Pancreas (tissue), 10 donors: ENCODE measurements at regions not wholly inside any gene's neighbourhood (a gene's known extent, or its start where the extent isn't known, plus 50 kb on each side); places are given as distances from the start of the nearest gene placed in this dataset.

Experiments
- ATAC-seq, 4 donors: fragments of 200-7000 bp; cut with Tn5 transposase; one replicate each; pipeline versions ENCODE4 v1.8.0 to v1.9.1; 2020; ENCODE audit warnings: mild to moderate bottlenecking in 4 of 4, moderate library complexity in 4 of 4
- DNase-seq, 6 donors: peaks; one replicate each; pipeline ENCODE4 v3.0.0-alpha.2; 2020
- FAIRE-seq: peaks from 2 replicates; lab custom pipeline; 2012; peaks lifted over from hg19 to GRCh38; lab: Jason Lieb, UNC
- H3K27ac ChIP-seq, 4 donors: fragments of 200-600 bp; sonication (generic); 1 replicate in 3 of 4; 2 replicates in 1 of 4; pipeline versions ENCODE4 v1.5.0 to v1.8.0; 2020
- H3K27me3 ChIP-seq, 4 donors: fragments of 200-600 bp; one replicate each; pipeline ENCODE4 v1.8.0; 2021
- H3K36me3 ChIP-seq, 3 donors: fragments of 200-600 bp; sonication (generic) in 1 of 3; one replicate each; pipeline versions ENCODE4 v1.5.0 to v1.8.0; 2020 to 2021
- H3K4me1 ChIP-seq, 3 donors: fragments of 200-600 bp; one replicate each; pipeline ENCODE4 v1.8.0; 2021
- H3K4me3 ChIP-seq, 4 donors: fragments of 200-600 bp; sonication (generic) in 2 of 4; one replicate each; pipeline versions ENCODE4 v1.5.0 to v1.8.0; 2020 to 2021
- H3K9me3 ChIP-seq, 4 donors: fragments of 200-600 bp; one replicate each; pipeline ENCODE4 v1.8.0; 2021
- WGBS, 2 donors: extraction: QIAGEN DNeasy Blood & Tissue Kit; methylation state at CpG; one replicate each; pipeline ENCODE4 v1.1.7; 2013; 5-methylcytosine and 5-hydroxymethylcytosine counted together
- intact Hi-C, 3 donors: fragments of 100-400 bp; cut with DNase I; formaldehyde crosslinking; loops; one replicate each; pipeline versions ENCODE4 v1.11.1 to v1.14.2; 2022
- TF ChIP-seq, protein P1 (sequence below), 4 donors: fragments of 200-600 bp; sonication (generic) in 3 of 4; IDR thresholded peaks; one replicate each; pipeline versions ENCODE4 v1.5.0 to v1.8.0; 2021; ENCODE audit warnings: antibody characterized with exemption in 4 of 4
- donor health status: healthy with polysubstance abuse.
- donor health status: DM: no; HTN: no; CAD: no; lungs with moderate emphysema.
- donor health status: DM: no; HTN: no; CAD: no.
- donor health status: control.
- donor health status: control.
- donor health status: Bipolar disorder and iron deficiency.
- donor health status: DM: yes; HTN: yes; CAD: no.
- donor health status: DM: no; HTN: no; CAD: no.
- donor health status: DM: no; HTN: no; CAD: no.
- donor health status: DM: yes; HTN: yes; CAD: no.

DNA sequence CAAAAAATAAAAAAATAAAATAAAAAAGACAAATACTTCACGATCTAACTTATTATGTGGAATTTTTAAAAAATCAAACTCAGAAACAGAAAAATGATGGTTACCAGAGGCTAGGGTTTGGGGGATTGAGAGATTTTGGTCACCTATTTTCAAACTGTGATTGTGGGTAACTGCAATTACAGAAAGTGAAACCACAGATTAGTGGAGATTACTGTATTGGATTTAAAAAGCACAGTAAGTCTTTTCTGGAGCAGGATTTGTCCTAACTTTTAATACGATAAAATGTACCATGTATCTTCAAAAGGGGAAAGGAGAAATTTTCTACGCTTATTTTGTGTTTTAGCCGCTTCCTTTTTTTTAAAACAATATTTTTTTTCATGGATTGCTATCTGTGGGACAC is 1204.9 kb upstream of the LRRTM3 start:
- 93 to 95% methylated on average over 4 of the region's 4 CpGs for WGBS, 2 donors
- Histone ChIP-seq H3K4me3 (no peak overlapping the region), H3K4me1 (no peaks in the 10 kb centered on the region), H3K9me3 (no peaks in the 10 kb centered on the region), H3K36me3 (no peaks in the 10 kb centered on the region), H3K27ac (no peak overlapping the region), H3K27me3 (no peaks in the 10 kb centered on the region)
- intact Hi-C loops: no loop called here
- FAIRE-seq (no peak), DNase-seq (no peak), ATAC-seq (no peak)
- TF ChIP-seq, protein P1, sequence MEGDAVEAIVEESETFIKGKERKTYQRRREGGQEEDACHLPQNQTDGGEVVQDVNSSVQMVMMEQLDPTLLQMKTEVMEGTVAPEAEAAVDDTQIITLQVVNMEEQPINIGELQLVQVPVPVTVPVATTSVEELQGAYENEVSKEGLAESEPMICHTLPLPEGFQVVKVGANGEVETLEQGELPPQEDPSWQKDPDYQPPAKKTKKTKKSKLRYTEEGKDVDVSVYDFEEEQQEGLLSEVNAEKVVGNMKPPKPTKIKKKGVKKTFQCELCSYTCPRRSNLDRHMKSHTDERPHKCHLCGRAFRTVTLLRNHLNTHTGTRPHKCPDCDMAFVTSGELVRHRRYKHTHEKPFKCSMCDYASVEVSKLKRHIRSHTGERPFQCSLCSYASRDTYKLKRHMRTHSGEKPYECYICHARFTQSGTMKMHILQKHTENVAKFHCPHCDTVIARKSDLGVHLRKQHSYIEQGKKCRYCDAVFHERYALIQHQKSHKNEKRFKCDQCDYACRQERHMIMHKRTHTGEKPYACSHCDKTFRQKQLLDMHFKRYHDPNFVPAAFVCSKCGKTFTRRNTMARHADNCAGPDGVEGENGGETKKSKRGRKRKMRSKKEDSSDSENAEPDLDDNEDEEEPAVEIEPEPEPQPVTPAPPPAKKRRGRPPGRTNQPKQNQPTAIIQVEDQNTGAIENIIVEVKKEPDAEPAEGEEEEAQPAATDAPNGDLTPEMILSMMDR (IDR thresholded peaks at IDR 0.05): no peak

DNA sequence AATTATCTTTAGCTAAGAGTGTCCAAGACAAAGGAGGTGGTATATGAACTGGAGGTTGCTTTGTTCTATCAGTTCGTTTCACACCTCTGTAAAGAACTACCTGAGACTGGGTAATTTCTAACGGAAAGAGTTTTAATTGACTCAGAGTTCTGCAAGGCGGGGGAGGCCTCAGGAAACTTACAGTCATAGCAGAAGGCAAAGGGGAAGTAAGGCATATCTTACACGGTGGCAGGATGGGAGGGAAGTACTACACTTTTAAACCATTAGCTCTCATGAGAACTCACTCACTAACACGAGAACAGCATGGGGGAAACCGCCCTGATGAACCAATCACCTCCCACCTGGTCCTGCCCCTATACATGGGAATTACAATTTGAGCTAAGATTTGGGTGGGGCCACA is 1202.3 kb upstream of the LRRTM3 start:
- intact Hi-C loops: no loop called here
- TF ChIP-seq, protein P1 (IDR thresholded peaks at IDR 0.05): no peak
- Histone ChIP-seq H3K36me3 (no peaks in the 10 kb centered on the region), H3K27ac (no peak overlapping the region), H3K9me3 (no peaks in the 10 kb centered on the region), H3K4me3 (no peak overlapping the region), H3K27me3 (no peaks in the 10 kb centered on the region), H3K4me1 (no peaks in the 10 kb centered on the region)
- ATAC-seq: no peak
- no peak for DNase-seq
- 73 to 81% methylated on average over 6 of the region's 6 CpGs for WGBS, 2 donors
- no peak for FAIRE-seq

GRCh38 chr10:65735382-65735781 is 1190.5 kb upstream of the LRRTM3 start:
- TF ChIP-seq, protein P1 (IDR thresholded peaks at IDR 0.05): no peak
- Histone ChIP-seq H3K36me3 (no peaks in the 10 kb centered on the region), H3K27ac (no peak overlapping the region), H3K4me3 (no peak overlapping the region), H3K4me1 (peaks cover 4 to 8% (median 4%) of the 10 kb centered on the region in 3 donors), H3K27me3 (no peaks in the 10 kb centered on the region), H3K9me3 (no peaks in the 10 kb centered on the region)
- WGBS, 2 donors: 15 to 23% methylated on average over 2 of the region's 2 CpGs
- intact Hi-C loops: no loop called here
- ATAC-seq: peak; percentile 58 to 96 (median 78)
- DNase-seq: no peak
- no peak for FAIRE-seq

- intact Hi-C loops: no loop called here
- FAIRE-seq: no peak
- no peak overlapping the region for H3K27ac ChIP-seq
- DNase-seq: no peak
- no peaks in the 10 kb centered on the region for H3K9me3 ChIP-seq
- TF ChIP-seq, protein P1 (IDR thresholded peaks at IDR 0.05): no peak
- 79 to 93% methylated on average over 1 of the region's 1 CpG for WGBS, 2 donors
- H3K27me3 ChIP-seq: no peaks in the 10 kb centered on the region
- H3K36me3 ChIP-seq: no peaks in the 10 kb centered on the region
- ATAC-seq: no peak
- H3K4me1 ChIP-seq: no peaks in the 10 kb centered on the region
- no peak overlapping the region for H3K4me3 ChIP-seq
Observed at GRCh38 chr10:65742906-65743305, 1182.9 kb upstream of the LRRTM3 start.

DNA sequence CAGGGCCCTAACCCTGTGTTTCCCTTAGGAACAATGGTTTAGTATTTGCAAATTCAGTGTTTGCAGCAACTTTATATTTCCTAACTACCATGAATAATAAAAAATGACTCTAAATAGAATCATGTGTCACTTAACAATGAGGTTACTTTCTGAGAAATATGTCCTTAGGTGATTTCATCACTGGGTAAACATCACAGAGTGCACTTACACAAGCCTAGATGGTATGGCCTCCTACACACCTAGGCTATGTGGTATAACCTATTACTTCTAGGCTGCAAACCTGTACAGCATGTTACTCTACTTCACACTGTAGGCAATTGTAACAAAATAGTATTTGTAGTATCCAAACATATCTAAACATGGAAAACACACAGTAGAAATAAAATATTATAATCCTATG is 1174.6 kb upstream of the LRRTM3 start:
- H3K27ac ChIP-seq: no peak overlapping the region
- TF ChIP-seq, protein P1 (IDR thresholded peaks at IDR 0.05): no peak
- H3K4me3 ChIP-seq: no peak overlapping the region
- FAIRE-seq (no peak), DNase-seq (no peak), ATAC-seq (no peak)
- H3K27me3 ChIP-seq: no peaks in the 10 kb centered on the region
- H3K9me3 ChIP-seq: no peaks in the 10 kb centered on the region
- intact Hi-C loops: loop anchor here in 1 of 3 donors (10.0 kb wide), 1 partner anchor 46 kb away; no protein-coding TSS in a partner anchor
- H3K4me1 ChIP-seq: peaks cover 0 to 6% (median 0%) of the 10 kb centered on the region in 3 donors
- H3K36me3 ChIP-seq: no peaks in the 10 kb centered on the region
